SK-N-SH (cell line): ENCODE measurements at regions not wholly inside any gene's neighbourhood (a gene's known extent, or its start where the extent isn't known, plus 50 kb on each side); places are given as distances from the start of the nearest gene placed in this dataset.

ENCODE experiments used
- CHD2 ChIP-seq: fragments of 150-350 bp; IDR thresholded peaks from 2 replicates; pipeline ENCODE4 v1.6.1; 2018; ENCODE audit warnings: low read length; ENCODE audit not compliant: partially characterized antibody
- CTCF ChIP-seq: fragments of 200-600 bp; sonication (generic); IDR thresholded peaks from 2 replicates; pipeline ENCODE4 v1.6.1; 2017; ENCODE audit warnings: antibody characterized with exemption, mild to moderate bottlenecking, moderate library complexity
- EZH2phosphoT487 ChIP-seq: fragments of 200-600 bp; sonication (generic); IDR thresholded peaks from 2 replicates; pipeline ENCODE4 v1.6.1; 2017; ENCODE audit warnings: low read depth, mixed run types, mild to moderate bottlenecking, antibody characterized with exemption, moderate library complexity, borderline replicate concordance
- MXI1 ChIP-seq: IDR thresholded peaks from 2 replicates; pipeline ENCODE4 v1.6.1; 2012; ENCODE audit warnings: mild to moderate bottlenecking, low read depth, low read length, improper control_type of control experiment
- NFIC ChIP-seq: IDR thresholded peaks from 2 replicates; pipeline ENCODE4 v1.4.0; 2012; ENCODE audit warnings: borderline replicate concordance
- NRF1 ChIP-seq: IDR thresholded peaks from 2 replicates; pipeline ENCODE4 v1.6.1; 2012; ENCODE audit warnings: low read depth, mild to moderate bottlenecking, low read length
- POLR2AphosphoS5 ChIP-seq: IDR thresholded peaks from 2 replicates; pipeline ENCODE4 v1.6.1; 2012; ENCODE audit warnings: low read depth, low read length
- RAD21 ChIP-seq: IDR thresholded peaks from 2 replicates; pipeline ENCODE4 v1.6.1; 2012; ENCODE audit warnings: mild to moderate bottlenecking, low read length
- TAF1 ChIP-seq: IDR thresholded peaks from 2 replicates; pipeline ENCODE4 v1.6.1; 2012; ENCODE audit warnings: low read depth, mild to moderate bottlenecking, low read length, moderate library complexity, borderline replicate concordance
- TCF12 ChIP-seq: IDR thresholded peaks from 2 replicates; pipeline ENCODE4 v1.4.0; 2012
- TEAD4 ChIP-seq: IDR thresholded peaks from 2 replicates; pipeline ENCODE4 v1.4.0; 2012; ENCODE audit warnings: mild to moderate bottlenecking, borderline replicate concordance; ENCODE audit not compliant: insufficient read depth
- USF2 ChIP-seq: fragments of 150-350 bp; IDR thresholded peaks from 2 replicates; pipeline ENCODE4 v1.6.1; 2017; ENCODE audit warnings: antibody characterized with exemption, low read length, low read depth, borderline replicate concordance
- YY1 ChIP-seq: IDR thresholded peaks from 2 replicates; pipeline ENCODE4 v1.4.0; 2012; ENCODE audit warnings: low read depth, mild to moderate bottlenecking
- ZBTB33 ChIP-seq: IDR thresholded peaks from 2 replicates; pipeline ENCODE4 v1.4.0; 2012; ENCODE audit warnings: low read depth, borderline replicate concordance

- TF ChIP-seq CHD2: no peak
- TF ChIP-seq ZBTB33: no peak
- TF ChIP-seq CTCF: no peak
- TF ChIP-seq USF2: no peak
- no peak for TF ChIP-seq EZH2phosphoT487
- TF ChIP-seq TCF12: no peak
- TF ChIP-seq RAD21: no peak
- no peak for TF ChIP-seq TAF1
- no peak for TF ChIP-seq NFIC
- no peak for TF ChIP-seq MXI1
- TF ChIP-seq NRF1: no peak
- no peak for TF ChIP-seq POLR2AphosphoS5
- TF ChIP-seq TEAD4: no peak
- no peak for TF ChIP-seq YY1
Observed at GRCh38 chr9:7979611-7980010, 180.0 kb upstream of the DMAC1 start.
